ENCODE measurements at regions not wholly inside any gene's neighbourhood (a gene's known extent, or its start where the extent isn't known, plus 50 kb on each side); places are given as distances from the start of the nearest gene placed in this dataset.
"Not testable (repeated sequence)": the region's sequence is repeated elsewhere in the genome, so short reads cannot be mapped to it uniquely, and the experiment has no call there.

DNA sequence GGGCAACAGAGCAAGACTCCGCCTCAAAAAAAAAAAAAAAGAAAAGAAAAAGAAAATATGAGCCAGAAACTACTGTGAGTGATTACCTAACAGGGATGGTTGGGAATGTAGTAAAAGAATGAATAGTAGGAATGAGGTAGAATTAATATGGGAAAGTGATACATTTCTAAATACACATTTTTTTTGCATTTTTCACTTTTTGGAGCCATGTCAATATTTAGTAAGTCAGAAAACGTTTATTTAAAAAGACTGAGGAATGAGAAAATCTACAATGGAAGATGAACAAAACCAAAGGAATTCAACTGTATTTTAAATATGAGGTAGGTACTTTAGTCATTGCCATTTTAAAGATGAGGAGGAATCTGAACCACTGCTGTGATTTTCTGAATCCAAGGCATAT is 817.2 kb upstream of the CADM2 start:
- FAIRE-seq (no peak), DNase-seq (ENCODE audit: low spot score in 2 of 2) (no peak)

DNA sequence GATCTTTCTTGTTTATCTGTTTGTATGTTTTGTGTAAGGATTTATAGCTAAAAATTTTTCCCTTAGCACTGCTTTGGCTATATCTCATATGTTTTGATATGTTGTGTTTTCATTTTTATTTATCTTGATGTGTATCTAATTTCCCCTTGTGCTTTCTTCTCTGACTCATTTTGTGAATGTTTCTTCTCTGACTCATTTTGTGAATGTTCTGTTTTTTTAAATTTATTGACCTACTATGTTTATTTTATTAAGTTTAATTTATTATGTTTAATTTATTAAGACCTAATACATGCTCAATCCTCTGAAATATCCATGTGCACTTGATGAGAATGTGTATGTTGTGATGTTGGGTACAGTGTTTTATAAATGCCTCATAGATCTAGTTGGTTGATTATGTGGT is 793.5 kb upstream of the CADM2 start:
- DNase-seq (ENCODE audit: low spot score in 2 of 2) (no peak), FAIRE-seq (no peak)

DNA sequence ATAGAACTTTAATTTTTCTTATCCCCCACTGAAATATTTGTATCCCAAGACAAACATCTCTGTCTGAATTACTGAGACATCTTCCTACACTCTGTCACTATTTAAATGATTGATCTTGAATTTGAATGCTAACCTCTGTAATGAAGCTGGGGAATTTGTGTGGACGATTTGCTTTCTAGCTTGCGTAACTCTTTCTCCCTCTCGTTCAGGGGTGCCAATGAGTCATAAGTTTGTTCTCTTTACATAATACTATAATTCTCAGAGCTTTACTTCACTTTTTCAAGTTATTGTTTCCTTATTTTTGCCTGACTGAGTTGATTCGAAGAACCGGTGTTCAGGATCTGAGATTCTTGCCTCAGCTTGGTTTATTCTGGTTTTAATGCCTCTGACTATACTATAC is 783.3 kb upstream of the CADM2 start:
- no peak for DNase-seq (ENCODE audit: low spot score in 2 of 2)
- no peak for FAIRE-seq

DNA sequence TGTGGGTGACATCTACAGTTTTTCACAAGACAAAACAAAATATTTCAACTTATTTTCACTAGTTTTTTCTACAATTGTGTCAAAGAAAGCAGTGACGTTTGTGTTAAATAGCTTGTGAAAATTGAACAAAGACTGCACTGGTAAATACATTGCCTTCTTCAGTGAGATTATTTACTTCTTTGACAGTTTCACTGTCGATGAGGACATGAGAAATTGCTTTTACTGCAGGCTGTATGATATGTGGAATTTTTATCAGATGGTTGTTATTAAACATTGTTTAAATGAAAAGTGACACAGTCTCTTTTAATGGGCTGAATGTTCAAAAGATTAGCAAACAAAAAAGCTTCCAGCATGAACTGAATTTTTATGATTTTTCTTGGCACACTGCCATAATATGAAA is 773.9 kb upstream of the CADM2 start:
- FAIRE-seq (no peak), DNase-seq (ENCODE audit: low spot score in 2 of 2) (no peak)

- DNase-seq (ENCODE audit: low spot score in 2 of 2) (no peak), FAIRE-seq (no peak)
These were observed 764.8 kb upstream of the CADM2 start for GRCh38 chr3:84194029-84194428.

GRCh38 chr3:84209474-84209873 is 749.3 kb upstream of the CADM2 start:
- FAIRE-seq: no peak

GRCh38 chr3:84223512-84223911 is 735.3 kb upstream of the CADM2 start:
- FAIRE-seq (no peak), DNase-seq (ENCODE audit: low spot score in 2 of 2) (no peak)

More at GRCh38 chr3:84209474-84209873, 749.3 kb upstream of the CADM2 start:
- no peak for DNase-seq (ENCODE audit: low spot score in 2 of 2)

DNA sequence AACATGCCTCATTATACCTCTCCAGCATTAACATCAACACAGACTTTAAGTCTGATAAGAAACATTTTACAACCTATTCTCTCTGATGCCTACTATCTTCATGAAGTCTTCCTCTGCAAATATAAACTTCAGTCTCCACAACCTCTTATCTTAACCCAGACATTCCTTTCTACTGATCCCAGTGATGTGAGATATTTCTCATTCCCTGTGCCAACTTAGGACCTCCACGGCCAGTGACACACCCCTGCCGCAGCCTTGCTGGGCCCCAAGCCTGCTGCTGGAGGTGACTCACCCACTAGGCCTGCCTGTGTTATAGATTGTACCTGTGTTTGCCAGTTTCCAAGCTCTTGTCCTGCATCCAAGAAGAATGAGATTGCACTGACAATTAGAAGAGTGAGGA is 734.5 kb upstream of the CADM2 start:
- FAIRE-seq (no peak), DNase-seq (ENCODE audit: low spot score in 2 of 2) (no peak)

DNA sequence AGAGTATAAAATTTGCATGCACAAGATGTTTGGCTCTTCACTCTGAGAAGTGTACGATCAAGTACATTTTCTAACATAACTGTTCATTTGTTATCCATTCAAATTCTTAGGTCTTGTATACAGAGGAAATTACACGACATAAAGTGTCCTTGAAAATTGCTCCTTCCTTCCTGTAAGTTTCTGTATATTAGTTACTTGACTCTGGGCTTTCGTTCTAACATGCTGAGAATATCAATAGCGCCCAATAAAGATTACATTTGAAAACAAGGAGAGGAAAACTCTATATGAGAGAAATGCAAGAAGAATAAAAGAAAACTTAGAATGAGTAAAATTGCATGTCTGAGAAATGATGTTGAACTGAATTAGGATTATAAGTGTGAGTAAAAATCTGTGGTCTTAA is 722.5 kb upstream of the CADM2 start:
- DNase-seq (ENCODE audit: low spot score in 2 of 2) (no peak), FAIRE-seq (no peak)

GRCh38 chr3:84245789-84246188 is 713.0 kb upstream of the CADM2 start:
- DNase-seq (ENCODE audit: low spot score in 2 of 2): no peak
- no peak for FAIRE-seq

DNA sequence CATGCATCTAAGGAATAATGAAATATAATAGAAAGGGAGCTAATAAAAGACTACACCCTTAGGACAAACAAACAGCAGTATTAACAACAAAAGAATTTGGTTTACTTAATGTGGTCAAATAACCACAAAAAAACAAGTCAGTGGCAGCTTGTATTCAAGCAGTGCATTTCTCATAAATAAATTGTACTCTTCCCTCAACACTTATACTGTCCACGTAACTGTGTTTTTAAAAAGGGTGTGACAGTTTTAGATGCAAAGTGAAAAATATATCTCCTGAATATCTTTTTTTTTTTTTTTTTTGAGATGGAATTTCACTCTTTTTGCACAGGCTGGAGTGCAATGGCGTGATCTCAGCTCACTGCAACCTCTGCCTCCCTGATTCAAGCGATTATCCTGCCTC is 698.2 kb upstream of the CADM2 start:
- no peak for DNase-seq (ENCODE audit: low spot score in 2 of 2)
- no peak for FAIRE-seq

DNA sequence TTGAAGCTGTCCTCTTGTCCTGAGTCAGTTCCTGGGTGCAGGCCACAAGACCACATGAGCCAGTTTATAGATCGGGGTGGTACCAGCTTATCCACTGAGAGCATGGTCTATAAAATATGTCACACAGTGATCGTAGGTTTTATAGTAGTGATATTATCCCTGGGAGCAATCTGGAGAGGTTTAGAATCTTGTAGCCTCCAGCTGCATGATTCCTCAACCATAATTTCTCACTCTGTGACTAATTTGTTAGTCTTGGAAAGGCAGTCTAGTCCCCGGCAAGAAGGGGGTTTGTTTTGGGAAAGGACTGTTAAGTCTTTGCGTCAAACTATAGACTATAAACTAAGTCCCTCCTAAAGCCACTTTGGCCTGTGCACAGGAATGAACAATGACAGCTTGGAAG is 693.0 kb upstream of the CADM2 start:
- DNase-seq (ENCODE audit: low spot score in 2 of 2): no peak
- FAIRE-seq: no peak

GRCh38 chr3:84275532-84275931 is 683.3 kb upstream of the CADM2 start:
- FAIRE-seq (no peak), DNase-seq (ENCODE audit: low spot score in 2 of 2) (no peak)

DNA sequence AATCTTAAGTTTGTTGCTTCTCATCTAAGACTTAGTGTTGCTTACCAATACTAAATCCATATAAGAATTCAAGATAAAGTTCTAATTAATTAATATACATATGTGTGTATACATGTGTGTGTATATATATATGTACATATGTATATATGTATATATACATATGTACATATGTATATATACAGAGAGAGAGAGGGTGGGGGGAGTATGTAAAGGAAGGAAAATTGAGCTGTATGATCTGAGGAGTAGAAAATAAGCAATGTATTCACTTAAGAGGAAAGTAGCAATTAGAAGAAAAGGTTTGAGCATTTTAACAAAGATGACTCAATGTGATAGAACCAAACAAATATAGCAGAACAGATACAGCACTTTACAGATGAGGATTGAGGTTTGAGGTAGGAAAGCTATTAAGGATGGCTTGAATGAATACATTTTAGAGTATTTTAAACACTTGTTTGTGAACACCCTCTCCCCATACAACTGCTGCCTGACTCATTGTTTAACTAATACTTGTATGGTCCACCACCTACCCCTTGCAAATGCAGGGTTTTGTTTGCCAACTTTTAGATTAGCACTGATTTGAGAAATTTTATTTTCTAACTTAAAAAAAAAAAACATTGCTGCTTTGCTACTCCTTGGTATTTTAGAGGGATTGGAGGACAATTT is 681.1 kb upstream of the CADM2 start:
- DNase-seq (ENCODE audit: low spot score in 2 of 2) (no peak), FAIRE-seq (no peak)

DNA sequence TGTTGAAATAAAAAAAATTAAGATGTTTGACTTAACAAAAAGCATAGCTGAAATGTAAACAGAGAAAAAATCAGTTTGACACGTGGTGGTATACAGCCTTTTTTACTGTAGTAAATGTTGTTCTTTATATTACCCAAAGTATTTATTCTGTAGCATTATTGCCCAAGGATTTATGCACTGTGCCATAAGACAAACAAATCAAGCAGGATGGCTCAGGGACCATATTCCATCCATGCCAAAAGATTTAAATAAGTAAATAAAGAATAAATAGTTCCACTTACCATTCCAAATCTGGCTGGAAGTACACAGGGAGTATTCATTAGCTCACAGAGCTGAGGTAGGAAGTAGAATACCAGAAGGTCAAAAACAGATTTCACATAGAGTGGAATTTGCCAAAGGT is 666.7 kb upstream of the CADM2 start:
- no peak for FAIRE-seq

DNA sequence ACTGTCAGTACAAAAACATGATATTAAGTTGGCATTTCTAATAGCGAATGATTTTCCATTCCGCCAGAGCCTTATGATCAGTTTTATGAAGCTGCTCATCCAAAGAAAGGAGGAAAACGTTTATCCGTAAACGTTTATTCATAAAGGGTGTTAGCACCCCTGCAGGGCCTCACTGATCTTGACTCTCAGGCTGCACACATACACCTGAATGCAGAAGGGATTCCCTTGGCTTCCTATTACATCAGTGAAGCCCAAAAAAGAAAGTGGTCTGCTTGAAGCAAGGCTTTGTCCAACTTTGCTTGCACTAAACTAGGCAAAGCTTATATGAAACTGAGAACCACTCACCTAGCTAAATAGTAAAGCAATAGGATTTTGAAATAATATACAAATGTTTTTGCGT is 659.5 kb upstream of the CADM2 start:
- DNase-seq (ENCODE audit: low spot score in 2 of 2) (no peak), FAIRE-seq (no peak)

More for the DNA sequence above, 666.7 kb upstream of the CADM2 start:
- no peak for DNase-seq (ENCODE audit: low spot score in 2 of 2)

DNA sequence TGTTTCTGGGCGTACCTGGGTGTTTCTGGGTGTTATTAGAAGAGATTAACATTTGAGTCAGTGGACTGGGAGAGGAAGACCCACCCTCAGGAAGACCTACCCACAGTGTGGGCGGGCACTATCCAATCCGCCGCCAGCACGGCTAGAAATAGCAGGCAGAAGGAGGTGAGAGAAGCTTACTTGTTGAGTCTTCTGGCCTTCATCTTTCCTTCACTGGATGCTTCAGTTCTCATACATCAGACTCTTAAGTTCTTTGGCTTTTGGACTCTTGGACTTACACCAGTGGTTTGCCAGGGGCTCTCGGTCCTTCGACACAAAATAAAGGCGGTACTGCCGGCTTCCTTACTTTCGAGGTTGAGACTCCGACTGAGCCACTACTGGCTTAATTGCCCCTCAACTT is 654.6 kb upstream of the CADM2 start:
- no peak for FAIRE-seq
- DNase-seq (ENCODE audit: low spot score in 2 of 2): no peak

DNA sequence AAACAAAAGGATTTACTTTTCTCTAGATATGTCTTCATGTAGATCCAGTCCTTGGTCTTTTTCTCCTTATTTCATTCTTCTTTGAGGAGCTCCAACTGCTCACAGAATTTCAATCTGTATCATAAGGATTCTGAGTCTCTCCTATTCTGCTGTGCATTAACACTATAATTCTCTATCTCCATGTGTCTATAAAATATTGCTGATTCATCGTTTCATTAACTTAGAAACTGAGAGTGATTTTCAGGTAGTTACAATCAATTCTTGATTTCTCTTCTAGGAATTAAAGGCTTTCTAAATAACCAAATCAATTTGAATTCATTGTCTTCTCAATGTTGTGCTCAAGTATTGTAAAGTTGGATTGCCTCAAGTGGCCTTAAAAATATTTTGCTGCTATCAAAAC is 651.5 kb upstream of the CADM2 start:
- no peak for DNase-seq (ENCODE audit: low spot score in 2 of 2)
- no peak for FAIRE-seq

GRCh38 chr3:84308379-84308778 is 650.4 kb upstream of the CADM2 start:
- DNase-seq (ENCODE audit: low spot score in 2 of 2) (no peak), FAIRE-seq (no peak)

- DNase-seq (ENCODE audit: low spot score in 2 of 2): no peak
- no peak for FAIRE-seq
These were observed 640.4 kb upstream of the CADM2 start for GRCh38 chr3:84318273-84318809.

DNA sequence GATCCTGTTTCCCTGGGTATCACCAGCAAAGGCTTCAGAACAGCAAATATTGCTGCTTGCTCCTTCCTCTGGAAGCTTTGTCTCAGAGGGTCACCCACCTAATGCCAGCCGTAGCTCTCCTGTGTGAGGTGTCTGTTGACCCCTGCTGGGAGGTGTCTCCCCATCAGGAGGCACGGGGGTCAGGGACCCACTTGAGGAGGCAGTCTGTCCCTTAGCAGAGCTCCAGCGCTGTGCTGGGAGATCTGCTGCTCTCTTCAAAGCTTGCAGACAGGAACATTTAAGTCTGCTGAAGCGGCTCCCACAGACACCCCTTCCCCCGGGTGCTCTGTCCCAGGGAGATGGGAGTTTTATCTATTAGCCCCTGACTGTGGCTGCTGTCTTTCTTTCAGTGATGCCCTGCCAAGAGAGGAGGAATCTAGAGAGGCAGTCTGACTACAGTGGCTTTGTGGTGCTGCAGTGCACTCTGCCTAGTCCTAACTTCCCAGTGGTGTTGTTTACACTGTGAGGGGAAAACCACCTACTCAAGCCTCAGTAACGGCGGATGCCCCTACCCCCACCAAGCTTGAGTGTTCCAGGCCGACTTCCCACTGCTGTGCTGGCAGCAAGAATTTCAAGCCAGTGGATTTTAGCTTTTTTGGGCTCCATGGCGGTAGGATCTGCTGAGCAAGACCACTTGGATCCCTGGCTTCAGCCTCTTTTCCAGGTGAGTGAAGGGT is 593.1 kb upstream of the CADM2 start:
- FAIRE-seq; DNase-seq (ENCODE audit: low spot score in 2 of 2): not testable (repeated sequence)
